Right cardiac atrium (tissue), 5 donors: ENCODE measurements at regions not wholly inside any gene's neighbourhood (a gene's known extent, or its start where the extent isn't known, plus 50 kb on each side); places are given as distances from the start of the nearest gene placed in this dataset.

Experiments
- ATAC-seq, 2 donors: fragments of 200-7000 bp; cut with Tn5 transposase; one replicate each; pipeline versions ENCODE4 v1.8.0 to v1.9.1; 2020; ENCODE audit warnings: moderate library complexity in 2 of 2, mild to moderate bottlenecking in 1 of 2
- DNase-seq, 3 donors: peaks; one replicate each; pipeline ENCODE4 v3.0.0-alpha.2; 2020
- H3K27ac ChIP-seq: one replicate; pipeline ENCODE4 v1.5.1; 2013; ENCODE audit warnings: mild to moderate bottlenecking, low read length, control low read depth, moderate library complexity
- H3K27me3 ChIP-seq: one replicate; pipeline ENCODE4 v1.6.1; 2013; ENCODE audit not compliant: control insufficient read depth, insufficient read depth
- H3K4me1 ChIP-seq: one replicate; pipeline ENCODE4 v1.6.1; 2013; ENCODE audit warnings: low read length; ENCODE audit not compliant: control insufficient read depth, insufficient read depth
- H3K4me3 ChIP-seq: one replicate; pipeline ENCODE4 v1.5.1; 2013; ENCODE audit warnings: low read length, control low read depth
- H3K9me3 ChIP-seq: one replicate; pipeline ENCODE4 v1.6.1; 2013; ENCODE audit warnings: low read length; ENCODE audit not compliant: control insufficient read depth
- WGBS: extraction: QIAGEN DNeasy Blood & Tissue Kit; methylation state at CpG from one replicate; pipeline ENCODE4 v1.1.7; 2013; 5-methylcytosine and 5-hydroxymethylcytosine counted together
- intact Hi-C, 4 donors: fragments of 100-400 bp; cut with DNase I; formaldehyde crosslinking; loops; one replicate each; pipeline versions ENCODE4 v1.11.0 to v1.14.0; 2022 to 2023
- donor health status: healthy with polysubstance abuse.
- donor health status: DM: no; HTN: yes; CAD: no.
- donor health status: DM: no; HTN: no; CAD: no.
- donor health status: DM: no; HTN: yes; CAD: no; lungs with severe emphysema.
- donor health status: DM: yes; HTN: yes; CAD: no.

- ATAC-seq (peak; percentile 38 to 57), DNase-seq (no peak)
- intact Hi-C loops: no loop called here
- Histone ChIP-seq H3K9me3 (no peaks in the 10 kb centered on the region), H3K4me1 (no peaks in the 10 kb centered on the region), H3K4me3 (no peak overlapping the region), H3K27ac (no peak overlapping the region), H3K27me3 (no peaks in the 10 kb centered on the region)
- 36% methylated on average over 4 of the region's 4 CpGs for WGBS
Observed at GRCh38 chr7:113710310-113711096, 208.3 kb downstream of the PPP1R3A start.

- H3K27ac ChIP-seq: no peak overlapping the region
- WGBS: 90% methylated on average over 1 of the region's 1 CpG
- intact Hi-C loops: loop anchor here in 1 of 4 donors (10.0 kb wide), 1 partner anchor 301 kb away; no protein-coding TSS in a partner anchor
Observed at GRCh38 chr7:113705439-113705838, 213.4 kb downstream of the PPP1R3A start.

DNA sequence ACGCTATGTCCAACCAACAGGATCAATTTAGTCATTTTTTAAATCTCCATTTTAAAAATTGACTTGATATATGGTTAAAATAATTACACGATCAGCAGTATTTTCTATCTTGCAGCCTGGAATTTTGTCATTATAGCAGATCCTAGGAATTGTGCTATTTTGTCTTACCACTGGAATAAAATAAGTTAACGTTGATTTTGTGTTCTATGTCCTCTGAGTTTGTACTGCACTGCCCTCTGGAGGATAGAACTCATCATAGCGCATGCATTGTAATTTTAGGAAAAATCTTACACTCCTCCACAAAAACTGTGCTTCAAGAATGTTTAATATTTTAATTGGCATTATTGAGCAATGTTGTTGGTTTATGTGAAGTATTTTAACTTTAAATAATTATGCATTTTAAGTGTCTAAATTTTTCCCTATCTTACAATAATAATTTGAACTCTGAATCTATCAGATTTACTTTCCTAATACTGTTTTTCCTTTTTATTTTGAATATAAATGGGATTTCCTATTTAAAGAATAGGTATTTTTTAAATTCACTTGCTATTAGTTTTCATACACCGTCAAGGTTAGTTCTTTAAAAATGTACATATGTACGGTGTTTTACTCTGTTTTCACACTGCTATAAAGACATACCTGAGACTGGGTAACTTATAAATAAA lies 220.1 kb downstream of the PPP1R3A start:
- WGBS: 38% methylated on average over 6 of the region's 6 CpGs
- intact Hi-C loops: no loop called here
- no peak for ATAC-seq

More at GRCh38 chr7:113705439-113705838, 213.4 kb downstream of the PPP1R3A start:
- no peak for ATAC-seq
- Histone ChIP-seq H3K4me1 (no peaks in the 10 kb centered on the region), H3K27me3 (no peaks in the 10 kb centered on the region), H3K4me3 (no peak overlapping the region), H3K9me3 (no peaks in the 10 kb centered on the region)
- DNase-seq: no peak

GRCh38 chr7:113694149-113694548 lies 224.7 kb downstream of the PPP1R3A start:
- no peak overlapping the region for H3K27ac ChIP-seq
- H3K4me1 ChIP-seq: no peaks in the 10 kb centered on the region
- no peak for DNase-seq
- H3K27me3 ChIP-seq: no peaks in the 10 kb centered on the region
- ATAC-seq: no peak
- intact Hi-C loops: no loop called here
- H3K9me3 ChIP-seq: no peaks in the 10 kb centered on the region
- WGBS: 80% methylated on average over 1 of the region's 1 CpG
- H3K4me3 ChIP-seq: no peak overlapping the region

More for the DNA sequence above, 220.1 kb downstream of the PPP1R3A start:
- Histone ChIP-seq H3K27ac (no peak overlapping the region), H3K4me3 (no peak overlapping the region), H3K9me3 (no peaks in the 10 kb centered on the region), H3K27me3 (no peaks in the 10 kb centered on the region), H3K4me1 (no peaks in the 10 kb centered on the region)
- no peak for DNase-seq

- intact Hi-C loops: no loop called here
- DNase-seq (no peak), ATAC-seq (no peak)
- Histone ChIP-seq H3K4me3 (no peak overlapping the region), H3K4me1 (no peaks in the 10 kb centered on the region), H3K27ac (no peak overlapping the region), H3K27me3 (no peaks in the 10 kb centered on the region), H3K9me3 (no peaks in the 10 kb centered on the region)
- WGBS: 78% methylated on average over 5 of the region's 5 CpGs
Observed at GRCh38 chr7:113684165-113684564, 234.6 kb downstream of the PPP1R3A start.

- ATAC-seq (no peak), DNase-seq (no peak)
- WGBS: 74% methylated on average over 3 of the region's 3 CpGs
- H3K4me3 ChIP-seq: no peak overlapping the region
- no peaks in the 10 kb centered on the region for H3K27me3 ChIP-seq
- intact Hi-C loops: no loop called here
- no peaks in the 10 kb centered on the region for H3K4me1 ChIP-seq
- no peaks in the 10 kb centered on the region for H3K9me3 ChIP-seq
- H3K27ac ChIP-seq: no peak overlapping the region
Observed at GRCh38 chr7:113677811-113678210, 241.0 kb downstream of the PPP1R3A start.

GRCh38 chr7:113664867-113665266 lies 253.9 kb downstream of the PPP1R3A start:
- no peak overlapping the region for H3K27ac ChIP-seq
- no peaks in the 10 kb centered on the region for H3K9me3 ChIP-seq
- no peak for DNase-seq
- intact Hi-C loops: no loop called here
- ATAC-seq: no peak
- H3K4me3 ChIP-seq: no peak overlapping the region
- 88% methylated on average over 1 of the region's 1 CpG for whole genome bisulfite sequencing
- no peaks in the 10 kb centered on the region for H3K4me1 ChIP-seq
- H3K27me3 ChIP-seq: no peaks in the 10 kb centered on the region

DNA sequence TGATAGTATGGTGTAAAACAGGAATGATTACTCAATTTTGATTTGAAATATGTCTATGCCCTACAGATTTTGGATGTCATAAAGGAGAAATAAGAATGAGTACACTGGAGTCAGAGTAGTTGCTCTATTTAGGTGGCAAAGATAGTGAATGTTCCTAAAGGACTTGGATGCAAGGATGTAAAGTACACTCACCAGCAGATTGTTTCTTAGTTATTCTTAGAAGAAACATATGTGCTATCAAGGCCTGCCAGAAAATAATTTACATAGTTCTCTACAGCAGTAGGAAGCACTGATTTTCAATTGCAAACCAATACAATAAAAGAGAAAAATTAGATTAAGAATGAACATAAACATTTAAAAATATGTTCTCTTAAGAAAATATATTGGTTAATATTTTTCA lies 259.4 kb downstream of the PPP1R3A start:
- intact Hi-C loops: no loop called here

DNA sequence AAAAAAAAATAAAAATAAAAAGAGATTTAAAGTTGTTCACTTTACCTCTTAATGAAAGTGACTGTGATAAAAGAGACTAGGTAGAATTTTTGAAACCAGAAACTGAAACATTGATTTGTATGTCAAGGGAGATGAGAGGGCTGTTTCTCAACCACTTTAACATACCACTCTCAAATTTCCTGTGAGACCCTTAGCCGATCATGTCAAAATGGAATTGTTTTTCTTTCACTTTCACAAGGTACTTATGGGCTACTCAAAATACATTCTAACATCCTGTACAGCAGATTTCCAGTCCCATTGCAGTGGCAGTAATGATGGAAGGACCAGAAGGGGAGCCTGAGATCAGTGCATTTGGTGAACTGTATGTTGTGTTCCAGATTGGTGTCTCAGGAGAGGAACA lies 261.2 kb downstream of the PPP1R3A start:
- no peak for ATAC-seq
- no peak for DNase-seq
- Histone ChIP-seq H3K4me3 (no peak overlapping the region), H3K27me3 (no peaks in the 10 kb centered on the region), H3K9me3 (no peaks in the 10 kb centered on the region), H3K27ac (no peak overlapping the region), H3K4me1 (no peaks in the 10 kb centered on the region)
- WGBS: 42% methylated on average over 1 of the region's 1 CpG
- intact Hi-C loops: no loop called here

More for the DNA sequence above, 259.4 kb downstream of the PPP1R3A start:
- Histone ChIP-seq H3K27me3 (no peaks in the 10 kb centered on the region), H3K4me1 (no peaks in the 10 kb centered on the region), H3K27ac (no peak overlapping the region), H3K9me3 (no peaks in the 10 kb centered on the region), H3K4me3 (no peak overlapping the region)
- ATAC-seq: no peak
- DNase-seq: no peak

DNA sequence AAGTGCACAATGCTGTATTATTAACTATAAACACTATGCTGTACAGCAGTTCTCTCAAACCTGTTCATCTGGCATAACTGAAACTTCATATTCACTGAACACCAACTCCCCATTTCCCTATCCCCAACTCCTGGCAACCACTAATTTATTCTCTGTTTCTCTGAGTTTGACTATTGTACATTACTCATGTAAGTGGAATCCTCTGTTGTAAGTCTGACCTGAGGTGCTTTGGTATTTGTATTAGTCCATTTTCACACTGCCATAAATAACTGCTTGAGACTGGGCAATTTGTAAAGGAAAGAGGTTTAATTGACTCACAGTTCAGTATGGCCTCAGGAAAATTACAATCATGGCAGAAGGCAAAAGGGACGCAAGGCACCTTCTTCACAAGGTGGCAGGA lies 266.3 kb downstream of the PPP1R3A start:
- Histone ChIP-seq H3K27ac (no peak overlapping the region), H3K4me1 (no peaks in the 10 kb centered on the region), H3K9me3 (no peaks in the 10 kb centered on the region), H3K4me3 (no peak overlapping the region), H3K27me3 (no peaks in the 10 kb centered on the region)
- intact Hi-C loops: no loop called here
- WGBS: 93% methylated on average over 1 of the region's 1 CpG
- DNase-seq: no peak
- no peak for ATAC-seq

- Histone ChIP-seq H3K4me3 (no peak overlapping the region), H3K27ac (no peak overlapping the region), H3K27me3 (no peaks in the 10 kb centered on the region), H3K9me3 (no peaks in the 10 kb centered on the region), H3K4me1 (no peaks in the 10 kb centered on the region)
- DNase-seq (no peak), ATAC-seq (no peak)
- intact Hi-C loops: no loop called here
- 66% methylated on average over 1 of the region's 1 CpG for WGBS
Observed at GRCh38 chr7:113649556-113649955, 269.3 kb downstream of the PPP1R3A start.
